NAMALWA (cell line): ENCODE measurements at regions not wholly inside any gene's neighbourhood (a gene's known extent, or its start where the extent isn't known, plus 50 kb on each side); places are given as distances from the start of the nearest gene placed in this dataset.
A peak's percentile ranks its signal among the peaks of the same experiment; 100 is the strongest.
"Not testable (repeated sequence)": the region's sequence is repeated elsewhere in the genome, so short reads cannot be mapped to it uniquely, and the experiment has no call there.

ENCODE experiments used
- DNase-seq: peaks from one replicate; pipeline ENCODE4 v3.0.0-alpha.2; 2015; ENCODE audit warnings: low spot score

- DNase-seq: no peak
Measured at GRCh38 chr16:73400951-73401350, 353.0 kb upstream of the ZFHX3 start.

- DNase-seq: no peak
Measured at GRCh38 chr16:73399997-73400396, 352.1 kb upstream of the ZFHX3 start.

- DNase-seq: no peak
Measured at GRCh38 chr16:73399486-73399885, 351.6 kb upstream of the ZFHX3 start.

GRCh38 chr16:73398604-73399003 is 350.7 kb upstream of the ZFHX3 start:
- DNase-seq: not testable (repeated sequence)

GRCh38 chr16:73396556-73396955 is 348.6 kb upstream of the ZFHX3 start:
- no peak for DNase-seq

GRCh38 chr16:73390936-73391335 is 343.0 kb upstream of the ZFHX3 start:
- no peak for DNase-seq

- DNase-seq: no peak
Measured at GRCh38 chr16:73390491-73390890, 342.6 kb upstream of the ZFHX3 start.

GRCh38 chr16:73389085-73389484 is 341.2 kb upstream of the ZFHX3 start:
- DNase-seq: no peak

GRCh38 chr16:73387979-73388378 is 340.1 kb upstream of the ZFHX3 start:
- no peak for DNase-seq

- no peak for DNase-seq
Measured at GRCh38 chr16:73385696-73386095, 337.8 kb upstream of the ZFHX3 start.

- peak; percentile 3 for DNase-seq
Measured at GRCh38 chr16:73384506-73385089, 336.7 kb upstream of the ZFHX3 start.

GRCh38 chr16:73383988-73384365 is 336.0 kb upstream of the ZFHX3 start:
- DNase-seq: no peak

GRCh38 chr16:73383195-73383987 is 335.5 kb upstream of the ZFHX3 start:
- DNase-seq: no peak

GRCh38 chr16:73378471-73378870 is 330.5 kb upstream of the ZFHX3 start:
- no peak for DNase-seq

GRCh38 chr16:73371584-73372319 is 323.8 kb upstream of the ZFHX3 start:
- no peak for DNase-seq

- no peak for DNase-seq
Measured at GRCh38 chr16:73369851-73370250, 321.9 kb upstream of the ZFHX3 start.

- no peak for DNase-seq
Measured at GRCh38 chr16:73368715-73369114, 320.8 kb upstream of the ZFHX3 start.

GRCh38 chr16:73365016-73365551 is 317.2 kb upstream of the ZFHX3 start:
- no peak for DNase-seq

GRCh38 chr16:73364413-73364812 is 316.5 kb upstream of the ZFHX3 start:
- no peak for DNase-seq

- no peak for DNase-seq
Measured at GRCh38 chr16:73361061-73361460, 313.1 kb upstream of the ZFHX3 start.

GRCh38 chr16:73356401-73357079 is 308.6 kb upstream of the ZFHX3 start:
- no peak for DNase-seq

- DNase-seq: no peak
Measured at GRCh38 chr16:73355981-73356380, 308.1 kb upstream of the ZFHX3 start.
